HL-60/S4 treated with phorbol 12-myristate 13-acetate at 8.2 ng/mL for 4 days and 3 days (cell line): ENCODE measurements at regions not wholly inside any gene's neighbourhood (a gene's known extent, or its start where the extent isn't known, plus 50 kb on each side); places are given as distances from the start of the nearest gene placed in this dataset.
"Not testable (repeated sequence)": the region's sequence is repeated elsewhere in the genome, so short reads cannot be mapped to it uniquely, and the experiment has no call there.

Source experiments
- in situ Hi-C: fragments of 300-500 bp; cut with MboI; formaldehyde crosslinking; loops from 2 replicates; pipeline ENCODE4 v1.15.0; 2022; ENCODE audit warnings: low sequenced_read_pairs

- in situ Hi-C loops = no loop called here
Observed at GRCh38 chr6:112574190-112574589, 227.1 kb downstream of the RFPL4B start.

GRCh38 chr6:112575309-112575834, 228.2 kb downstream of the RFPL4B start:
- in situ Hi-C loops = no loop called here

- in situ Hi-C loops = no loop called here
Observed at GRCh38 chr6:112576423-112576822, 229.3 kb downstream of the RFPL4B start.

GRCh38 chr6:112579601-112580000, 232.5 kb downstream of the RFPL4B start:
- in situ Hi-C loops = no loop called here

- in situ Hi-C loops = no loop called here
Observed at GRCh38 chr6:112581015-112581414, 233.9 kb downstream of the RFPL4B start.

GRCh38 chr6:112590326-112590725, 243.2 kb downstream of the RFPL4B start:
- in situ Hi-C loops = no loop called here

- in situ Hi-C loops = no loop called here
Observed at GRCh38 chr6:112591329-112591728, 244.2 kb downstream of the RFPL4B start.

GRCh38 chr6:112592159-112592558, 245.0 kb downstream of the RFPL4B start:
- in situ Hi-C loops = no loop called here

- in situ Hi-C loops = no loop called here
Observed at GRCh38 chr6:112594886-112595594, 247.9 kb downstream of the RFPL4B start.

GRCh38 chr6:112595841-112596240, 248.7 kb downstream of the RFPL4B start:
- in situ Hi-C loops = no loop called here

- in situ Hi-C loops = no loop called here
Observed at GRCh38 chr6:112597176-112597575, 250.0 kb downstream of the RFPL4B start.

- in situ Hi-C loops = no loop called here
Observed at GRCh38 chr6:112600168-112600567, 253.0 kb downstream of the RFPL4B start.

GRCh38 chr6:112603726-112604125, 256.6 kb downstream of the RFPL4B start:
- in situ Hi-C loops = no loop called here

GRCh38 chr6:112606656-112607435, 259.7 kb downstream of the RFPL4B start:
- in situ Hi-C loops = no loop called here

GRCh38 chr6:112608925-112609324, 261.8 kb downstream of the RFPL4B start:
- in situ Hi-C loops = not testable (repeated sequence)

- in situ Hi-C loops = no loop called here
Observed at GRCh38 chr6:112613410-112613809, 266.3 kb downstream of the RFPL4B start.

GRCh38 chr6:112618849-112619248, 271.7 kb downstream of the RFPL4B start:
- in situ Hi-C loops = no loop called here

- in situ Hi-C loops = no loop called here
Observed at GRCh38 chr6:112620812-112621569, 273.9 kb downstream of the RFPL4B start.

- in situ Hi-C loops = no loop called here
Observed at GRCh38 chr6:112622036-112622435, 274.9 kb downstream of the RFPL4B start.

GRCh38 chr6:112626468-112627082, 279.4 kb downstream of the RFPL4B start:
- in situ Hi-C loops = no loop called here

- in situ Hi-C loops = no loop called here
Observed at GRCh38 chr6:112634376-112634775, 287.2 kb downstream of the RFPL4B start.
